Neural progenitor cell (in vitro differentiated cells): ENCODE measurements at regions not wholly inside any gene's neighbourhood (a gene's known extent, or its start where the extent isn't known, plus 50 kb on each side); places are given as distances from the start of the nearest gene placed in this dataset.

ENCODE experiments used
- DNase-seq: peaks from one replicate; pipeline ENCODE4 v3.0.0-alpha.2; 2016; ENCODE audit warnings: low spot score
- H2AFZ ChIP-seq: fragments of 200-600 bp; sonication (generic); replicated peaks from 2 replicates; pipeline ENCODE4 v1.6.1; 2016; ENCODE audit warnings: antibody characterized with exemption
- H3F3A ChIP-seq: fragments of 200-600 bp; sonication (generic); 2 replicates; pipeline ENCODE4 v1.6.1; 2016; ENCODE audit warnings: antibody characterized with exemption, low read depth
- H3K27ac ChIP-seq: fragments of 200-600 bp; sonication (generic); 2 replicates; pipeline ENCODE4 v1.5.1; 2016; ENCODE audit warnings: mild to moderate bottlenecking
- H3K27me3 ChIP-seq: fragments of 200-600 bp; sonication (generic); 2 replicates; pipeline ENCODE4 v1.6.1; 2016; ENCODE audit warnings: mild to moderate bottlenecking, moderate library complexity
- H3K36me3 ChIP-seq: fragments of 200-600 bp; sonication (generic); 2 replicates; pipeline ENCODE4 v1.5.1; 2016
- H3K4me1 ChIP-seq: fragments of 200-600 bp; sonication (generic); 2 replicates; pipeline ENCODE4 v1.6.1; 2016; ENCODE audit warnings: mixed run types
- H3K4me2 ChIP-seq: fragments of 200-600 bp; sonication (generic); 2 replicates; pipeline ENCODE4 v1.6.1; 2016
- H3K4me3 ChIP-seq: fragments of 200-600 bp; sonication (generic); 2 replicates; pipeline ENCODE4 v1.5.1; 2016
- H3K79me2 ChIP-seq: fragments of 200-600 bp; sonication (generic); 2 replicates; pipeline ENCODE4 v1.6.1; 2016; ENCODE audit warnings: low read depth
- H3K9ac ChIP-seq: fragments of 200-600 bp; sonication (generic); 2 replicates; pipeline ENCODE4 v1.6.1; 2016
- H3K9me3 ChIP-seq: fragments of 200-600 bp; sonication (generic); 2 replicates; pipeline ENCODE4 v1.5.1; 2016; ENCODE audit warnings: low read depth
- H4K20me1 ChIP-seq: fragments of 200-600 bp; sonication (generic); 2 replicates; pipeline ENCODE4 v1.6.1; 2016; ENCODE audit warnings: low read depth
- H3K27ac Mint-ChIP-seq: 3 replicates; pipeline ENCODE4 v1.8.0; 2021; ENCODE audit warnings: mixed read lengths
- H3K27me3 Mint-ChIP-seq: 2 replicates; pipeline ENCODE4 v1.8.0; 2022; ENCODE audit warnings: low read depth, mild to moderate bottlenecking, inconsistent platforms, moderate library complexity, mixed read lengths; ENCODE audit not compliant: insufficient read depth
- H3K36me3 Mint-ChIP-seq: 3 replicates; pipeline ENCODE4 v1.8.0; 2021; ENCODE audit warnings: mixed read lengths
- H3K4me1 Mint-ChIP-seq: 3 replicates; pipeline ENCODE4 v1.8.0; 2021; ENCODE audit warnings: mixed read lengths
- H3K4me3 Mint-ChIP-seq: 3 replicates; pipeline ENCODE4 v1.8.0; 2021; ENCODE audit warnings: mild to moderate bottlenecking, moderate library complexity, mixed read lengths
- H3K9me3 Mint-ChIP-seq: 3 replicates; pipeline ENCODE4 v1.8.0; 2020; ENCODE audit warnings: mixed read lengths
- CTCF ChIP-seq: fragments of 200-600 bp; sonication (generic); IDR thresholded peaks from 2 replicates; pipeline ENCODE4 v1.5.1; 2017; ENCODE audit warnings: antibody characterized with exemption, mild to moderate bottlenecking
- EZH2 ChIP-seq: fragments of 200-600 bp; sonication (generic); IDR thresholded peaks from 2 replicates; pipeline ENCODE4 v1.6.1; 2017; ENCODE audit warnings: antibody characterized with exemption, mild to moderate bottlenecking, moderate library complexity
- EZH2phosphoT487 ChIP-seq: fragments of 200-600 bp; sonication (generic); IDR thresholded peaks from 2 replicates; pipeline ENCODE4 v1.6.1; 2017; ENCODE audit warnings: antibody characterized with exemption

- Mint-ChIP-seq H3K4me3 (no peak overlapping the region), H3K27ac (peak overlapping the region; percentile 73), H3K36me3 (no peaks in the 10 kb centered on the region), H3K4me1 (peaks cover 31% of the 10 kb centered on the region), H3K27me3 (peaks cover 4% of the 10 kb centered on the region), H3K9me3 (no peaks in the 10 kb centered on the region)
- no peak for TF ChIP-seq EZH2
- no peak for TF ChIP-seq EZH2phosphoT487
- DNase-seq = no peak
- Histone ChIP-seq H3K4me3 (no peak overlapping the region), H3K4me2 (no peak overlapping the region), H3K9me3 (no peaks in the 10 kb centered on the region), H3K36me3 (no peaks in the 10 kb centered on the region), H2AFZ (no peak overlapping the region), H3K27me3 (no peaks in the 10 kb centered on the region), H3K79me2 (no peaks in the 10 kb centered on the region), H3K4me1 (peaks cover 15% of the 10 kb centered on the region), H3F3A (no peaks in the 10 kb centered on the region), H3K27ac (no peak overlapping the region), H4K20me1 (no peaks in the 10 kb centered on the region), H3K9ac (no peak overlapping the region)
These were observed 167.2 kb upstream of the TSC22D2 start for GRCh38 chr3:150240891-150241290.

- peaks cover 4% of the 10 kb centered on the region for H3K27me3 Mint-ChIP-seq
- no peaks in the 10 kb centered on the region for H3K9me3 Mint-ChIP-seq
- Histone ChIP-seq H4K20me1 (no peaks in the 10 kb centered on the region), H3K27me3 (no peaks in the 10 kb centered on the region), H3K79me2 (no peaks in the 10 kb centered on the region), H2AFZ (no peak overlapping the region), H3K4me1 (peaks cover 15% of the 10 kb centered on the region), H3F3A (no peaks in the 10 kb centered on the region), H3K9ac (no peak overlapping the region), H3K27ac (no peak overlapping the region), H3K4me3 (no peak overlapping the region), H3K36me3 (no peaks in the 10 kb centered on the region), H3K9me3 (no peaks in the 10 kb centered on the region), H3K4me2 (no peak overlapping the region)
- no peaks in the 10 kb centered on the region for H3K36me3 Mint-ChIP-seq
- H3K4me3 Mint-ChIP-seq = no peak overlapping the region
- no peak for TF ChIP-seq EZH2
- no peak overlapping the region for H3K27ac Mint-ChIP-seq
- H3K4me1 Mint-ChIP-seq = peaks cover 31% of the 10 kb centered on the region
- no peak for DNase-seq
These were observed 168.3 kb upstream of the TSC22D2 start for GRCh38 chr3:150239766-150240165.

- Histone ChIP-seq H3K9ac (no peak overlapping the region), H3K79me2 (no peaks in the 10 kb centered on the region), H3K4me3 (no peak overlapping the region), H3K4me2 (no peak overlapping the region), H3K27ac (no peak overlapping the region), H3F3A (no peaks in the 10 kb centered on the region), H3K4me1 (peaks cover 15% of the 10 kb centered on the region), H2AFZ (peak overlapping the region; percentile 84), H3K27me3 (no peaks in the 10 kb centered on the region), H3K36me3 (no peaks in the 10 kb centered on the region), H3K9me3 (no peaks in the 10 kb centered on the region), H4K20me1 (no peaks in the 10 kb centered on the region)
- H3K27me3 Mint-ChIP-seq = peaks cover 4% of the 10 kb centered on the region
- H3K4me1 Mint-ChIP-seq = peaks cover 31% of the 10 kb centered on the region
- H3K36me3 Mint-ChIP-seq = no peaks in the 10 kb centered on the region
- TF ChIP-seq EZH2 (no peak), CTCF (peak; percentile 67)
- no peak overlapping the region for H3K27ac Mint-ChIP-seq
- no peaks in the 10 kb centered on the region for H3K9me3 Mint-ChIP-seq
- no peak overlapping the region for H3K4me3 Mint-ChIP-seq
- DNase-seq = peak; percentile 63
These were observed 169.0 kb upstream of the TSC22D2 start for GRCh38 chr3:150238995-150239619.

- Histone ChIP-seq H3K79me2 (no peaks in the 10 kb centered on the region), H3K27ac (no peak overlapping the region), H3K4me2 (no peak overlapping the region), H3K36me3 (no peaks in the 10 kb centered on the region), H3K9ac (no peak overlapping the region), H3K4me3 (no peak overlapping the region), H3K4me1 (peaks cover 15% of the 10 kb centered on the region), H3K9me3 (no peaks in the 10 kb centered on the region), H3F3A (no peaks in the 10 kb centered on the region), H2AFZ (no peak overlapping the region), H4K20me1 (no peaks in the 10 kb centered on the region), H3K27me3 (no peaks in the 10 kb centered on the region)
- no peak for DNase-seq
- Mint-ChIP-seq H3K27me3 (peaks cover 4% of the 10 kb centered on the region), H3K9me3 (no peaks in the 10 kb centered on the region), H3K4me1 (peaks cover 32% of the 10 kb centered on the region), H3K36me3 (no peaks in the 10 kb centered on the region), H3K4me3 (no peak overlapping the region), H3K27ac (peak overlapping the region; percentile 67)
- no peak for TF ChIP-seq EZH2phosphoT487
- TF ChIP-seq EZH2 = no peak
- no peak for TF ChIP-seq CTCF
These were observed 169.9 kb upstream of the TSC22D2 start for GRCh38 chr3:150238048-150238802.
